ENCODE measurements at regions not wholly inside any gene's neighbourhood (a gene's known extent, or its start where the extent isn't known, plus 50 kb on each side); places are given as distances from the start of the nearest gene placed in this dataset.
"Not testable (repeated sequence)": the region's sequence is repeated elsewhere in the genome, so short reads cannot be mapped to it uniquely, and the experiment has no call there.

DNA sequence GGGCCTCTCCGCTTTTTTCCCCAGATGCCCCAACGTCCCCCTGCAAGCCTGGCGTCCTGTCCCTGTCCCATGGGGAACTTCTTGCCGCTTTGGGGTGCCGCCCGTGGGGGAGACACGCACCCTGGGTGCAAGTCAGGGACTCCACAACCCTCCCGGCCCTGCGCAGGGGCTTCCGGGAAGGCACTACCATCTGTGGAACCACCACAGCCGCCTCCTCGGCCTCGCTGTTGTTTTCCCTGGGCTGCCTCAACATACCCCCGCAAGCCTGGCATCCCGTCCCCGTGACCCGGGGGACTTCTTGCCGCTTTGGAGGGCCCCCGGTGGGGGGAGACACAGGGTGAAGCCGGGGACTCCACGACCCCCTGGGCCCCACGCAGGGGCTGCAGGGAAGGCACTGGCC, 238.4 kb downstream of the TUBA3C start:
- TF ChIP-seq SPI1 (IDR thresholded peaks at IDR 0.05; ENCODE audit: borderline replicate concordance, low read depth) (no peak), POLR2AphosphoS5 (IDR thresholded peaks at IDR 0.05; ENCODE audit: low read depth) (no peak), GABPA (IDR thresholded peaks at IDR 0.05; ENCODE audit: low read depth) (no peak)
- TF ChIP-seq, protein P1, sequence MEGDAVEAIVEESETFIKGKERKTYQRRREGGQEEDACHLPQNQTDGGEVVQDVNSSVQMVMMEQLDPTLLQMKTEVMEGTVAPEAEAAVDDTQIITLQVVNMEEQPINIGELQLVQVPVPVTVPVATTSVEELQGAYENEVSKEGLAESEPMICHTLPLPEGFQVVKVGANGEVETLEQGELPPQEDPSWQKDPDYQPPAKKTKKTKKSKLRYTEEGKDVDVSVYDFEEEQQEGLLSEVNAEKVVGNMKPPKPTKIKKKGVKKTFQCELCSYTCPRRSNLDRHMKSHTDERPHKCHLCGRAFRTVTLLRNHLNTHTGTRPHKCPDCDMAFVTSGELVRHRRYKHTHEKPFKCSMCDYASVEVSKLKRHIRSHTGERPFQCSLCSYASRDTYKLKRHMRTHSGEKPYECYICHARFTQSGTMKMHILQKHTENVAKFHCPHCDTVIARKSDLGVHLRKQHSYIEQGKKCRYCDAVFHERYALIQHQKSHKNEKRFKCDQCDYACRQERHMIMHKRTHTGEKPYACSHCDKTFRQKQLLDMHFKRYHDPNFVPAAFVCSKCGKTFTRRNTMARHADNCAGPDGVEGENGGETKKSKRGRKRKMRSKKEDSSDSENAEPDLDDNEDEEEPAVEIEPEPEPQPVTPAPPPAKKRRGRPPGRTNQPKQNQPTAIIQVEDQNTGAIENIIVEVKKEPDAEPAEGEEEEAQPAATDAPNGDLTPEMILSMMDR (IDR thresholded peaks at IDR 0.05; ENCODE audit: insufficient read depth, low read length), result no peak
- TF ChIP-seq, protein P2, sequence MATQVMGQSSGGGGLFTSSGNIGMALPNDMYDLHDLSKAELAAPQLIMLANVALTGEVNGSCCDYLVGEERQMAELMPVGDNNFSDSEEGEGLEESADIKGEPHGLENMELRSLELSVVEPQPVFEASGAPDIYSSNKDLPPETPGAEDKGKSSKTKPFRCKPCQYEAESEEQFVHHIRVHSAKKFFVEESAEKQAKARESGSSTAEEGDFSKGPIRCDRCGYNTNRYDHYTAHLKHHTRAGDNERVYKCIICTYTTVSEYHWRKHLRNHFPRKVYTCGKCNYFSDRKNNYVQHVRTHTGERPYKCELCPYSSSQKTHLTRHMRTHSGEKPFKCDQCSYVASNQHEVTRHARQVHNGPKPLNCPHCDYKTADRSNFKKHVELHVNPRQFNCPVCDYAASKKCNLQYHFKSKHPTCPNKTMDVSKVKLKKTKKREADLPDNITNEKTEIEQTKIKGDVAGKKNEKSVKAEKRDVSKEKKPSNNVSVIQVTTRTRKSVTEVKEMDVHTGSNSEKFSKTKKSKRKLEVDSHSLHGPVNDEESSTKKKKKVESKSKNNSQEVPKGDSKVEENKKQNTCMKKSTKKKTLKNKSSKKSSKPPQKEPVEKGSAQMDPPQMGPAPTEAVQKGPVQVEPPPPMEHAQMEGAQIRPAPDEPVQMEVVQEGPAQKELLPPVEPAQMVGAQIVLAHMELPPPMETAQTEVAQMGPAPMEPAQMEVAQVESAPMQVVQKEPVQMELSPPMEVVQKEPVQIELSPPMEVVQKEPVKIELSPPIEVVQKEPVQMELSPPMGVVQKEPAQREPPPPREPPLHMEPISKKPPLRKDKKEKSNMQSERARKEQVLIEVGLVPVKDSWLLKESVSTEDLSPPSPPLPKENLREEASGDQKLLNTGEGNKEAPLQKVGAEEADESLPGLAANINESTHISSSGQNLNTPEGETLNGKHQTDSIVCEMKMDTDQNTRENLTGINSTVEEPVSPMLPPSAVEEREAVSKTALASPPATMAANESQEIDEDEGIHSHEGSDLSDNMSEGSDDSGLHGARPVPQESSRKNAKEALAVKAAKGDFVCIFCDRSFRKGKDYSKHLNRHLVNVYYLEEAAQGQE (IDR thresholded peaks at IDR 0.05; ENCODE audit: insufficient replicate concordance, low read depth), result no peak
- H3K27ac ChIP-seq (replicated peaks), result no peak overlapping the region
- no peak for DNase-seq (ENCODE audit: low read depth in 1 of 2, low spot score in 1 of 2)
- H3K27me3 ChIP-seq (ENCODE audit: insufficient read depth, poor library complexity, severe bottlenecking), result no peaks in the 10 kb centered on the region
- H3K4me3 ChIP-seq (replicated peaks; ENCODE audit: insufficient read depth, low read length), result no peak overlapping the region

DNA sequence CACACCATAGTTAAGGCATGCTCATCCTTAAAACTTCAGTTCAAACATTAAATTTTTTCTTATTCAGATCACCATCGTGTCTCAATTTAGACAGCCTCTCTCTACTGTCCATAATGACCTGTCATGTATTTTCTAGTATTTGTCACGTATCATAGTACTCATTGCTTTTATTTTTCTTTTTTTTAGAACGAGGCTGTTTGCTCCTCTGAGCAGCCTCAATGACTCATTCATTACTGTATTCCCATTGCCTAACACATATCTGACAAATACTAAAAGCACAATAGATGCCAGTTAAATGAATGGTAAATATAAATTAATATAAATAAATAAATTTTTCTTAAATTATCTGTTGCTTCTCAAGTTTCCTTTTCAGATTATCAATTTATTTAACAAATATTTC, 245.5 kb downstream of the TUBA3C start:
- no peak for DNase-seq (ENCODE audit: low read depth in 1 of 2, low spot score in 1 of 2)
- TF ChIP-seq POLR2AphosphoS5 (IDR thresholded peaks at IDR 0.05; ENCODE audit: low read depth) (no peak), GABPA (IDR thresholded peaks at IDR 0.05; ENCODE audit: low read depth) (no peak), SPI1 (IDR thresholded peaks at IDR 0.05; ENCODE audit: borderline replicate concordance, low read depth) (no peak)
- TF ChIP-seq, protein P2 (IDR thresholded peaks at IDR 0.05; ENCODE audit: insufficient replicate concordance, low read depth), result no peak
- TF ChIP-seq, protein P1 (IDR thresholded peaks at IDR 0.05; ENCODE audit: insufficient read depth, low read length), result no peak
- no peaks in the 10 kb centered on the region for H3K27me3 ChIP-seq (ENCODE audit: insufficient read depth, poor library complexity, severe bottlenecking)

DNA sequence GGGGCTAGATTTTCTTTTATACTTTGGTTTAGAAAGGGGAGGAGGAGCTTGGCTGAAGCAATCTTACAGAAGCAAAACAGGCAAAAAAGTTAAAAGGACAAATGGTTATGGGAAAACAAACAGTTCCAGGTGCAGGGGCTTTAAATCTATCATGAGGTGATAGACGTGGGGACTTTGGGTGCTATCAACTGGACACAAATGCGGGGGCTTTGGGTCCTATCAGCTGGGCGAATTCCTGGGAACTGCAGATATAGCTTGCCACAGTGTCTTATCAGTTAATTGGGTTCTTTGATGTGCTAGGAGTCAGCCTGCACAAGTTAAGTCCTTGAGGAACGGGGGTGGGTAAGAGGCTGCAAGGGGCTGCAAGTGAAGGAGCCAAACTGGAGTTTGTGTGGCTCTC, 260.6 kb downstream of the TUBA3C start:
- H3K27me3 ChIP-seq (ENCODE audit: insufficient read depth, poor library complexity, severe bottlenecking), result no peaks in the 10 kb centered on the region

More for the DNA sequence above, 245.5 kb downstream of the TUBA3C start:
- no peak overlapping the region for H3K27ac ChIP-seq (replicated peaks)
- H3K4me3 ChIP-seq (replicated peaks; ENCODE audit: insufficient read depth, low read length), result no peak overlapping the region

DNA sequence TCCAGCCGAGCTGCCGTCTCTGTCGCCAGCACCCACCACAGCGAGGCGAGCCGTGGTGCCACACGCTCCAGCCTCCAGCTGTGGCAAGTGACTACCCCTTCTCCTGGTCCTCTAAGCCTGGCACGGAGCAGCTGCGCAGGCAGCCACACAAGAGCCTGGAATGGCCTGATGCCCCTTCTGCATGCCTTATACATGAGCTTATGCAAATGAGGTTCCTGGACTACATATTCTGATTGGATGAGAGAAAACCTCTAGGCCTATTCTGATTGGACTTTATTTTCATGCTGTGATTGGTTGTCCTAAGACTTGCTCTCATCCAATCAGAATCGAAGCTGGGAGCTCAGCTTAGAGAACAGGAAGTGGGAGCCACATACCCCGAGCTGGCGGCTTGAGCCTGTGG, 276.5 kb downstream of the TUBA3C start:
- H3K27ac ChIP-seq (replicated peaks); H3K27me3 ChIP-seq (ENCODE audit: insufficient read depth, poor library complexity, severe bottlenecking); DNase-seq (ENCODE audit: low read depth in 1 of 2, low spot score in 1 of 2); H3K4me3 ChIP-seq (replicated peaks; ENCODE audit: insufficient read depth, low read length): not testable (repeated sequence)

More for the DNA sequence above, 260.6 kb downstream of the TUBA3C start:
- no peak overlapping the region for H3K27ac ChIP-seq (replicated peaks)
- TF ChIP-seq, protein P1 (IDR thresholded peaks at IDR 0.05; ENCODE audit: insufficient read depth, low read length), result no peak
- TF ChIP-seq POLR2AphosphoS5 (IDR thresholded peaks at IDR 0.05; ENCODE audit: low read depth) (no peak), GABPA (IDR thresholded peaks at IDR 0.05; ENCODE audit: low read depth) (no peak), SPI1 (IDR thresholded peaks at IDR 0.05; ENCODE audit: borderline replicate concordance, low read depth) (no peak)
- TF ChIP-seq, protein P2 (IDR thresholded peaks at IDR 0.05; ENCODE audit: insufficient replicate concordance, low read depth), result no peak
- H3K4me3 ChIP-seq (replicated peaks; ENCODE audit: insufficient read depth, low read length), result no peak overlapping the region
- DNase-seq (ENCODE audit: low read depth in 1 of 2, low spot score in 1 of 2), result no peak

DNA sequence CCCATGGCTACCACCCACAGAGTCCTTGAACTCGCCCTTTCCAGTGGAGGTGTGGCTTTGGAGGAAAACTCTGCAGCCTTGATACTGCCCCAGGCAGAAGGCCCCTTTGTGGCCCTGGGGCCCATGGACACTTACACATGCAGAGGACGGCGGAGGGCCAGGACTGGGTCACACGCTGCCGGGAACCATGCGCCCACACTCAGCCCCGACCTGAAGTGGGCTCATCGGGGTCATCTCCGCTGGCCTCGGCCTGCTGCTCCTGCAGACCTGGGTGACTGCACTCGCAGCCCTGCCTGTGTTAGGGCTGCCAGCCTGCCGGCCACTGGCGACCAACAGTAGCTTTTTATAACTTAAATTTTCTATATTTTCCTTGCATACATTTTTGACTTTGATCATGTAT, 286.2 kb downstream of the TUBA3C start:
- H3K27ac ChIP-seq (replicated peaks); H3K4me3 ChIP-seq (replicated peaks; ENCODE audit: insufficient read depth, low read length); DNase-seq (ENCODE audit: low read depth in 1 of 2, low spot score in 1 of 2); H3K27me3 ChIP-seq (ENCODE audit: insufficient read depth, poor library complexity, severe bottlenecking): not testable (repeated sequence)

DNA sequence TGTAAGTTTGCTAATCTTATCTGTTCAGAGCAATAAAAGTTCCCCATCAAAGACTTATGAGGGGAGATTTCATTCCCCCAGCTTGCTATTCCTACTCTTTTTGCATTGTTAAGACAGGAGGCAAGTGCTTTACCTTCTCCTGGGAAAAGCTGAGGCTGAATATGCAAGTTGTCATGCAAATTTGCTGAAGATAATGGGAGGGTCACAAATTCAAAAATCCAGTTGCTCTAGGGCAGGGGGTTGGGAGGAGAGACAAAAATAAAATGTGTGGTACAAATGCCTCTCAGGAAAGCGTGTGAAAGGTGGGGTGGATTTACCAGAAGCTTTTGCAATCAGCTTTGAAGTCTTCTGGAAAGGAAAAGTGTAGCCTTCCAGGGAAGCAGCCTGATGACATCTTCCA, 290.4 kb downstream of the TUBA3C start:
- not testable (repeated sequence) for H3K27me3 ChIP-seq (ENCODE audit: insufficient read depth, poor library complexity, severe bottlenecking); DNase-seq (ENCODE audit: low read depth in 1 of 2, low spot score in 1 of 2); H3K27ac ChIP-seq (replicated peaks); H3K4me3 ChIP-seq (replicated peaks; ENCODE audit: insufficient read depth, low read length)
